ENCODE measurements at regions not wholly inside any gene's neighbourhood (a gene's known extent, or its start where the extent isn't known, plus 50 kb on each side); places are given as distances from the start of the nearest gene placed in this dataset.

GRCh38 chr13:57784633-57785032, 153.1 kb downstream of the PCDH17 start:
- FAIRE-seq (no peak), DNase-seq (ENCODE audit: low read depth, low spot score) (no peak), ATAC-seq (no peak)
- ChIA-PET SMC1A (ENCODE audit: uncharacterized antibody, unreplicated experiment) (no interaction called here), RAD21 (ENCODE audit: unreplicated experiment) (no interaction called here), POLR2A (no interaction called here), CTCF (interaction anchor here (0.8 kb wide), 1 partner anchor 10 kb away, joined by 3 read pairs; no protein-coding TSS in a partner anchor)
- intact Hi-C loops (cut with micrococcal nuclease; ENCODE audit: unreplicated experiment): no loop called here
- in situ Hi-C loops (cut with MboI): no loop called here
- Histone ChIP-seq H3K4me3 (no peak overlapping the region), H4K20me1 (ENCODE audit: control insufficient read depth, insufficient read depth) (no peaks in the 10 kb centered on the region), H3K4me2 (ENCODE audit: control insufficient read depth, insufficient read depth) (no peak overlapping the region), H3K4me1 (ENCODE audit: control insufficient read depth, insufficient read depth, low read length) (no peaks in the 10 kb centered on the region), H3K36me3 (ENCODE audit: control insufficient read depth in 2 of 2, insufficient read depth in 2 of 2, low read length in 1 of 2) (no peaks in the 10 kb centered on the region), H3K27ac (ENCODE audit: control insufficient read depth, insufficient read depth) (no peak overlapping the region), H2AFZ (ENCODE audit: control insufficient read depth, low read depth, low read length) (no peak overlapping the region), H3K9me3 (replicated peaks; ENCODE audit: control insufficient read depth, insufficient read depth, low read length) (no peaks in the 10 kb centered on the region), H3K79me2 (ENCODE audit: control insufficient read depth, insufficient read depth, low read length) (no peaks in the 10 kb centered on the region), H3K9ac (ENCODE audit: control insufficient read depth, insufficient read depth, low read length) (no peak overlapping the region), H3K27me3 (replicated peaks in 1 of 2; ENCODE audit: control insufficient read depth in 2 of 2, insufficient read depth in 2 of 2, low read length in 1 of 2) (no peaks in the 10 kb centered on the region)
- 2% methylated on average over 3 of the region's 3 CpGs for WGBS (ENCODE audit: insufficient coverage, insufficient replicate concordance, low lambda C conversion rate, missing lambda C conversion rate)
- BruUV-seq (replicated peaks): no TSS peak
- TF ChIP-seq SUZ12 (IDR thresholded peaks at IDR 0.05; ENCODE audit: unreplicated experiment) (no peak), PAX5 (IDR thresholded peaks at IDR 0.05; ENCODE audit: borderline replicate concordance, low read depth, low read length) (no peak), EGR1 (IDR thresholded peaks at IDR 0.05; ENCODE audit: borderline replicate concordance in 1 of 2, low read depth in 2 of 2, low read length in 2 of 2) (no peak), SUPT20H (IDR thresholded peaks at IDR 0.05; ENCODE audit: borderline replicate concordance, control insufficient read depth, low read depth, low read length) (no peak), CHD1 (IDR thresholded peaks at IDR 0.05; ENCODE audit: low read depth, low read length) (no peak), BHLHE40 (IDR thresholded peaks at IDR 0.05; ENCODE audit: borderline replicate concordance in 1 of 2, low read depth in 2 of 2, low read length in 1 of 2) (no peak), MYC (IDR thresholded peaks at IDR 0.05; ENCODE audit: insufficient read depth, insufficient read length, insufficient replicate concordance, low read length, severe bottlenecking) (no peak), NFYA (IDR thresholded peaks at IDR 0.05; ENCODE audit: borderline replicate concordance, low read depth, low read length) (no peak)
- TF ChIP-seq, protein P1, sequence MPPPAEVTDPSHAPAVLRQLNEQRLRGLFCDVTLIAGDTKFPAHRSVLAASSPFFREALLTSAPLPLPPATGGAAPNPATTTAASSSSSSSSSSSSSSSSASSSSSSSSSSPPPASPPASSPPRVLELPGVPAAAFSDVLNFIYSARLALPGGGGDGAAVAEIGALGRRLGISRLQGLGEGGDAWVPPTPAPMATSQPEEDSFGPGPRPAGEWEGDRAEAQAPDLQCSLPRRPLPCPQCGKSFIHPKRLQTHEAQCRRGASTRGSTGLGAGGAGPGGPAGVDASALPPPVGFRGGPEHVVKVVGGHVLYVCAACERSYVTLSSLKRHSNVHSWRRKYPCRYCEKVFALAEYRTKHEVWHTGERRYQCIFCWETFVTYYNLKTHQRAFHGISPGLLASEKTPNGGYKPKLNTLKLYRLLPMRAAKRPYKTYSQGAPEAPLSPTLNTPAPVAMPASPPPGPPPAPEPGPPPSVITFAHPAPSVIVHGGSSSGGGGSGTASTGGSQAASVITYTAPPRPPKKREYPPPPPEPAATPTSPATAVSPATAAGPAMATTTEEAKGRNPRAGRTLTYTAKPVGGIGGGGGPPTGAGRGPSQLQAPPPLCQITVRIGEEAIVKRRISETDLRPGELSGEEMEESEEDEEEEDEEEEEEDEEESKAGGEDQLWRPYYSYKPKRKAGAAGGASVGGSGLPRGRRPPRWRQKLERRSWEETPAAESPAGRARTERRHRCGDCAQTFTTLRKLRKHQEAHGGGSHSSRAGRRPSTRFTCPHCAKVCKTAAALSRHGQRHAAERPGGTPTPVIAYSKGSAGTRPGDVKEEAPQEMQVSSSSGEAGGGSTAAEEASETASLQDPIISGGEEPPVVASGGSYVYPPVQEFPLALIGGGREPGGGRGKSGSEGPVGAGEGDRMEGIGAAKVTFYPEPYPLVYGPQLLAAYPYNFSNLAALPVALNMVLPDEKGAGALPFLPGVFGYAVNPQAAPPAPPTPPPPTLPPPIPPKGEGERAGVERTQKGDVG (CRISPR knock-in tag; IDR thresholded peaks at IDR 0.05): no peak
- TF ChIP-seq, protein P2, sequence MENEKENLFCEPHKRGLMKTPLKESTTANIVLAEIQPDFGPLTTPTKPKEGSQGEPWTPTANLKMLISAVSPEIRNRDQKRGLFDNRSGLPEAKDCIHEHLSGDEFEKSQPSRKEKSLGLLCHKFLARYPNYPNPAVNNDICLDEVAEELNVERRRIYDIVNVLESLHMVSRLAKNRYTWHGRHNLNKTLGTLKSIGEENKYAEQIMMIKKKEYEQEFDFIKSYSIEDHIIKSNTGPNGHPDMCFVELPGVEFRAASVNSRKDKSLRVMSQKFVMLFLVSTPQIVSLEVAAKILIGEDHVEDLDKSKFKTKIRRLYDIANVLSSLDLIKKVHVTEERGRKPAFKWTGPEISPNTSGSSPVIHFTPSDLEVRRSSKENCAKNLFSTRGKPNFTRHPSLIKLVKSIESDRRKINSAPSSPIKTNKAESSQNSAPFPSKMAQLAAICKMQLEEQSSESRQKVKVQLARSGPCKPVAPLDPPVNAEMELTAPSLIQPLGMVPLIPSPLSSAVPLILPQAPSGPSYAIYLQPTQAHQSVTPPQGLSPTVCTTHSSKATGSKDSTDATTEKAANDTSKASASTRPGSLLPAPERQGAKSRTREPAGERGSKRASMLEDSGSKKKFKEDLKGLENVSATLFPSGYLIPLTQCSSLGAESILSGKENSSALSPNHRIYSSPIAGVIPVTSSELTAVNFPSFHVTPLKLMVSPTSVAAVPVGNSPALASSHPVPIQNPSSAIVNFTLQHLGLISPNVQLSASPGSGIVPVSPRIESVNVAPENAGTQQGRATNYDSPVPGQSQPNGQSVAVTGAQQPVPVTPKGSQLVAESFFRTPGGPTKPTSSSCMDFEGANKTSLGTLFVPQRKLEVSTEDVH (IDR thresholded peaks at IDR 0.05; ENCODE audit: low read depth, partially characterized antibody): no peak
